ENCODE measurements at regions not wholly inside any gene's neighbourhood (a gene's known extent, or its start where the extent isn't known, plus 50 kb on each side); places are given as distances from the start of the nearest gene placed in this dataset.

GRCh38 chr10:90195288-90195840 lies 494.0 kb downstream of the KIF20B start:
- no peak for TF ChIP-seq CTCF (IDR thresholded peaks at IDR 0.05; ENCODE audit: borderline replicate concordance, insufficient read depth, low read depth, low read length)
- no peak overlapping the region for H3K4me3 ChIP-seq (ENCODE audit: low read depth, low read length)

GRCh38 chr10:90197766-90198165 lies 496.4 kb downstream of the KIF20B start:
- no peak overlapping the region for H3K4me3 ChIP-seq (ENCODE audit: low read depth, low read length)
- TF ChIP-seq CTCF (IDR thresholded peaks at IDR 0.05; ENCODE audit: borderline replicate concordance, insufficient read depth, low read depth, low read length): no peak

- no peak for TF ChIP-seq CTCF (IDR thresholded peaks at IDR 0.05; ENCODE audit: borderline replicate concordance, insufficient read depth, low read depth, low read length)
- H3K4me3 ChIP-seq (ENCODE audit: low read depth, low read length): no peak overlapping the region
These were observed 497.7 kb downstream of the KIF20B start for GRCh38 chr10:90199093-90199492.

- no peak for TF ChIP-seq CTCF (IDR thresholded peaks at IDR 0.05; ENCODE audit: borderline replicate concordance, insufficient read depth, low read depth, low read length)
- H3K4me3 ChIP-seq (ENCODE audit: low read depth, low read length): no peak overlapping the region
These were observed 498.1 kb downstream of the KIF20B start for GRCh38 chr10:90199513-90199912.

- TF ChIP-seq CTCF (IDR thresholded peaks at IDR 0.05; ENCODE audit: borderline replicate concordance, insufficient read depth, low read depth, low read length): no peak
- no peak overlapping the region for H3K4me3 ChIP-seq (ENCODE audit: low read depth, low read length)
These were observed 503.0 kb downstream of the KIF20B start for GRCh38 chr10:90204131-90204955.

GRCh38 chr10:90204956-90205314 lies 503.5 kb downstream of the KIF20B start:
- no peak overlapping the region for H3K4me3 ChIP-seq (ENCODE audit: low read depth, low read length)
- TF ChIP-seq CTCF (IDR thresholded peaks at IDR 0.05; ENCODE audit: borderline replicate concordance, insufficient read depth, low read depth, low read length): no peak

GRCh38 chr10:90205340-90205739 lies 503.9 kb downstream of the KIF20B start:
- no peak overlapping the region for H3K4me3 ChIP-seq (ENCODE audit: low read depth, low read length)
- no peak for TF ChIP-seq CTCF (IDR thresholded peaks at IDR 0.05; ENCODE audit: borderline replicate concordance, insufficient read depth, low read depth, low read length)
